ENCODE measurements at regions not wholly inside any gene's neighbourhood (a gene's known extent, or its start where the extent isn't known, plus 50 kb on each side); places are given as distances from the start of the nearest gene placed in this dataset.

GRCh38 chr21:14725219-14725618 is 179.1 kb upstream of the SAMSN1 start:
- no peak for TF ChIP-seq POLR2A (IDR thresholded peaks at IDR 0.05)
- TF ChIP-seq CTCF (IDR thresholded peaks at IDR 0.05), result no peak
- no peak for TF ChIP-seq POLR2AphosphoS5 (IDR thresholded peaks at IDR 0.05)
